PC-3 (cell line): ENCODE measurements at regions not wholly inside any gene's neighbourhood (a gene's known extent, or its start where the extent isn't known, plus 50 kb on each side); places are given as distances from the start of the nearest gene placed in this dataset.

Experiments
- ATAC-seq: fragments of 200-7000 bp; cut with Tn5 transposase; 2 replicates; pipeline ENCODE4 v1.9.1; 2020; ENCODE audit warnings: mild to moderate bottlenecking, moderate library complexity
- BruUV-seq: library from RNA; stranded (reverse); fragments of 400-500 nt; replicated peaks from 2 replicates; lab custom pipeline; 2021; lab: Mats Ljungman, UMichigan
- CTCF ChIA-PET: fragments of 300-600 bp; sonication (Branson Sonifier 250); formaldehyde crosslinking; loops from one replicate; lab custom pipeline; 2022; ENCODE audit warnings: antibody characterized with exemption; lab: Charles Lee
- POLR2A ChIA-PET: fragments of 300-600 bp; sonication (Branson Sonifier 250); formaldehyde crosslinking; loops from one replicate; lab custom pipeline; 2022; ENCODE audit warnings: antibody characterized with exemption; ENCODE audit not compliant: unreplicated experiment; lab: Charles Lee
- DNase-seq: peaks from one replicate; pipeline ENCODE4 v3.0.0-alpha.2; 2015
- H2AFZ ChIP-seq: fragments of 300-600 bp; sonication (generic); 2 replicates; pipeline ENCODE4 v1.6.0; 2016; ENCODE audit warnings: antibody characterized with exemption, low read length
- H3F3A ChIP-seq: fragments of 300-600 bp; sonication (generic); one replicate; pipeline ENCODE4 v1.6.0; 2017; ENCODE audit warnings: antibody characterized with exemption, low read length, control low read depth, mild to moderate bottlenecking; ENCODE audit not compliant: unreplicated experiment
- H3K27ac ChIP-seq: fragments of 300-600 bp; sonication (generic); 2 replicates; pipeline ENCODE4 v1.5.1; 2016; ENCODE audit warnings: mild to moderate bottlenecking, low read length
- H3K27me3 ChIP-seq: fragments of 300-600 bp; sonication (generic); 2 replicates; pipeline ENCODE4 v1.6.1; 2016; ENCODE audit warnings: low read length, mixed read lengths
- H3K36me3 ChIP-seq: fragments of 300-600 bp; sonication (generic); 2 replicates; pipeline ENCODE4 v1.6.1; 2016; ENCODE audit warnings: low read depth, mixed run types, low read length, mixed read lengths
- H3K4me1 ChIP-seq: fragments of 300-600 bp; sonication (generic); 2 replicates; pipeline ENCODE4 v1.5.1; 2016; ENCODE audit warnings: low read length; ENCODE audit not compliant: insufficient read depth
- H3K4me2 ChIP-seq: fragments of 300-600 bp; sonication (generic); 2 replicates; pipeline ENCODE4 v1.6.0; 2016; ENCODE audit warnings: low read length
- H3K4me3 ChIP-seq: fragments of 300-600 bp; sonication (generic); 2 replicates; pipeline ENCODE4 v1.5.1; 2016; ENCODE audit warnings: mild to moderate bottlenecking, low read length, mixed read lengths
- H3K79me2 ChIP-seq: fragments of 300-600 bp; sonication (generic); 2 replicates; pipeline ENCODE4 v1.6.1; 2017; ENCODE audit warnings: low read length, mixed read lengths
- H3K9ac ChIP-seq: fragments of 300-600 bp; sonication (generic); 2 replicates; pipeline ENCODE4 v1.6.0; 2016; ENCODE audit warnings: mild to moderate bottlenecking, low read length
- H3K9me2 ChIP-seq: fragments of 300-600 bp; sonication (generic); replicated peaks from 2 replicates; pipeline ENCODE4 v1.6.1; 2016; ENCODE audit warnings: mixed run types, low read length, mixed read lengths
- H3K9me3 ChIP-seq: fragments of 300-600 bp; sonication (generic); 2 replicates; pipeline ENCODE4 v1.6.1; 2016; ENCODE audit warnings: low read length, mixed read lengths
- H4K20me1 ChIP-seq: fragments of 300-600 bp; sonication (generic); 2 replicates; pipeline ENCODE4 v1.6.1; 2016; ENCODE audit warnings: low read length, mixed read lengths
- EZH2 ChIP-seq: fragments of 300-600 bp; sonication (generic); IDR thresholded peaks from one replicate; pipeline ENCODE4 v1.6.1; 2017; ENCODE audit warnings: antibody characterized with exemption, mild to moderate bottlenecking, low read length; ENCODE audit not compliant: unreplicated experiment
- EZH2phosphoT487 ChIP-seq: fragments of 300-600 bp; sonication (generic); IDR thresholded peaks from 2 replicates; pipeline ENCODE4 v1.6.1; 2018; ENCODE audit warnings: mild to moderate bottlenecking, antibody characterized with exemption, low read length, borderline replicate concordance
- intact Hi-C: fragments of 100-400 bp; cut with micrococcal nuclease; formaldehyde crosslinking; loops from 2 replicates; pipeline ENCODE4 v1.9.0; 2023
- TF ChIP-seq, protein P1 (sequence below): fragments of 300-600 bp; sonication (generic); conservative IDR thresholded peaks from 2 replicates; pipeline ENCODE4 v1.5.1; 2017; ENCODE audit warnings: antibody characterized with exemption, low read depth, mild to moderate bottlenecking, low read length

DNA sequence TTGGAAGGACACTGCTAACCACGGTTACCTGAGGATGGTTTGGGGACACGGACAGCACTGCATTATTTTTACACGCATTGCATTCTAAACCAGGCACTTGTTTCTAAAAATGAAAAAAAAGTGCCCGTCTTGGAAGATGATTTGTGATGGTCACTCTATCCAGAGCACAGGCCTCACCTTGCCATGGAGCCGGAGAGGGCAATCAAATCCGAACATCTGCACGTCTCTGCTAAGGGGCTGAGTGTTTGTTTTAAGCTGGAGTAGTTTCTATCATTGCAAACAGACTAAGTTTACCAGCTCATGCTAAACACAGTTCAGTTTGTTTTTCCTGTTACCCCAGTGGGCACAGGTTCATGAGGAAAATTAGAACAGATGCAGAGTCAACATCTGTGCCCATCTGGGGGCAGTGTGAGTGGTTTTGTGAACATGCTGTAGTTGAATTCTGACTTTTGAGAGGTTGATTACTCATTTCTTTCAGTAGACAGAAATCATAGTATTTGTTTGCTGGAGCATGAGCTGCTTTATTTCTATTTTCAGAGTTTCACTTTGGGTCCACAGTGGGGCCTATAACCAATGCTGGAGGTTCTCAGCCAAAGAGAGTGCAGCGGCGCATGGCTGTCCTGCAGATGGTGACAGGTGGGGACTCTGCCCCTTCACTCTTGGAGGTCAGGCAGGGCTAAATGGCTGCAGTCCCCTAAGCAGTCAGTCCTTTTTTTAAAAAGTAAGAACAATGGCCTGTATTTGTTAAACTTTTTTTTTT lies 65.4 kb upstream of the ENPP6 start:
- CTCF ChIA-PET, result interaction anchor here (0.8 kb wide), 1 partner anchor 223 kb away, joined by 3 read pairs; no protein-coding TSS in a partner anchor
- Histone ChIP-seq H3K9me2 (no peaks in the 10 kb centered on the region), H3K4me1 (peaks cover 10% of the 10 kb centered on the region), H3K27ac (no peak overlapping the region), H3K27me3 (no peaks in the 10 kb centered on the region), H2AFZ (no peak overlapping the region), H3F3A (no peaks in the 10 kb centered on the region), H3K4me3 (no peak overlapping the region), H3K9ac (no peak overlapping the region), H4K20me1 (no peaks in the 10 kb centered on the region), H3K79me2 (no peaks in the 10 kb centered on the region), H3K9me3 (no peaks in the 10 kb centered on the region), H3K36me3 (no peaks in the 10 kb centered on the region), H3K4me2 (no peak overlapping the region)
- TF ChIP-seq EZH2, result no peak
- TF ChIP-seq, protein P1, sequence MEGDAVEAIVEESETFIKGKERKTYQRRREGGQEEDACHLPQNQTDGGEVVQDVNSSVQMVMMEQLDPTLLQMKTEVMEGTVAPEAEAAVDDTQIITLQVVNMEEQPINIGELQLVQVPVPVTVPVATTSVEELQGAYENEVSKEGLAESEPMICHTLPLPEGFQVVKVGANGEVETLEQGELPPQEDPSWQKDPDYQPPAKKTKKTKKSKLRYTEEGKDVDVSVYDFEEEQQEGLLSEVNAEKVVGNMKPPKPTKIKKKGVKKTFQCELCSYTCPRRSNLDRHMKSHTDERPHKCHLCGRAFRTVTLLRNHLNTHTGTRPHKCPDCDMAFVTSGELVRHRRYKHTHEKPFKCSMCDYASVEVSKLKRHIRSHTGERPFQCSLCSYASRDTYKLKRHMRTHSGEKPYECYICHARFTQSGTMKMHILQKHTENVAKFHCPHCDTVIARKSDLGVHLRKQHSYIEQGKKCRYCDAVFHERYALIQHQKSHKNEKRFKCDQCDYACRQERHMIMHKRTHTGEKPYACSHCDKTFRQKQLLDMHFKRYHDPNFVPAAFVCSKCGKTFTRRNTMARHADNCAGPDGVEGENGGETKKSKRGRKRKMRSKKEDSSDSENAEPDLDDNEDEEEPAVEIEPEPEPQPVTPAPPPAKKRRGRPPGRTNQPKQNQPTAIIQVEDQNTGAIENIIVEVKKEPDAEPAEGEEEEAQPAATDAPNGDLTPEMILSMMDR, result no peak
- no peak for TF ChIP-seq EZH2phosphoT487
- intact Hi-C loops, result no loop called here
- ATAC-seq, result no peak
- BruUV-seq, result no TSS peak
- DNase-seq, result no peak
- POLR2A ChIA-PET, result no interaction called here

DNA sequence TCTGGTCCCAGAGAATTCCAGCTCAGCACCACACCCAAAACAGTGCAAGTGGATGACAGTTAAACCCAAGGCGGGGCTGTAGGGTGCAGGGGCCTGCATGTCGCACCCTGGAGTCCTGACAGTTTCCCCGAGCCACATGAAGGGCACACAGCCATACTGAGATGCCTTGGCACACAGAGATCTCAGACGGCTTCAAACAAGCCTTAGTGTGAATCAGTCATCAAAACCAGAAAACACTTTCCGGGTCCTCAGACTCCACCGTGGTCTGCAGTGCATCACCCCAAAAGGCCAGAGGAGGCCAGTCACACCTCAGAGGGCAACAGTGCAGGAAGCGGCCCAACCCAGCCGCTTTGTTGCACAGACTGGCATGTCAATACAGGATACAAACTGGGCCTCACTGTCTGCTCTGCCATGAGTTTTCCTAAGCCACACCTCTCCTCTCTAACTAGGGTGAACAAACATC lies 64.6 kb upstream of the ENPP6 start:
- no peak overlapping the region for H2AFZ ChIP-seq
- peaks cover 2% of the 10 kb centered on the region for H3K4me1 ChIP-seq
- H3K9ac ChIP-seq, result no peak overlapping the region
- intact Hi-C loops, result no loop called here
- H3K9me2 ChIP-seq, result no peaks in the 10 kb centered on the region
- H3K36me3 ChIP-seq, result no peaks in the 10 kb centered on the region
- ATAC-seq, result peak; percentile 35
- no peak overlapping the region for H3K4me3 ChIP-seq
- H3K9me3 ChIP-seq, result no peaks in the 10 kb centered on the region
- H4K20me1 ChIP-seq, result no peaks in the 10 kb centered on the region
- ChIA-PET POLR2A (no interaction called here), CTCF (no interaction called here)
- no TSS peak for BruUV-seq
- DNase-seq, result no peak
- H3K27me3 ChIP-seq, result no peaks in the 10 kb centered on the region
- H3K4me2 ChIP-seq, result no peak overlapping the region
- no peaks in the 10 kb centered on the region for H3K79me2 ChIP-seq
- TF ChIP-seq, protein P1, result no peak
- no peak for TF ChIP-seq EZH2
- TF ChIP-seq EZH2phosphoT487, result no peak
- no peaks in the 10 kb centered on the region for H3F3A ChIP-seq
- H3K27ac ChIP-seq, result no peak overlapping the region
